ENCODE measurements at regions not wholly inside any gene's neighbourhood (a gene's known extent, or its start where the extent isn't known, plus 50 kb on each side); places are given as distances from the start of the nearest gene placed in this dataset.

- Histone ChIP-seq H3K4me3 (ENCODE audit: low read depth, low read length, poor library complexity, severe bottlenecking) (no peak overlapping the region), H3K36me3 (ENCODE audit: insufficient read depth, low read length) (no peaks in the 10 kb centered on the region), H3K9me3 (ENCODE audit: low read length) (no peaks in the 10 kb centered on the region), H3F3A (ENCODE audit: insufficient read depth, low read length) (no peaks in the 10 kb centered on the region), H3K4me1 (ENCODE audit: insufficient read depth, low read length, severe bottlenecking) (no peaks in the 10 kb centered on the region), H3K9me2 (ENCODE audit: low read depth, low read length) (no peaks in the 10 kb centered on the region), H3K4me2 (ENCODE audit: low read length) (no peak overlapping the region), H4K20me1 (ENCODE audit: insufficient read depth, low read length) (no peaks in the 10 kb centered on the region), H2AFZ (ENCODE audit: low read length) (no peak overlapping the region), H3K27me3 (ENCODE audit: insufficient read depth, low read length) (no peaks in the 10 kb centered on the region), H3K27ac (ENCODE audit: low read depth, low read length, poor library complexity, severe bottlenecking) (no peak overlapping the region), H3K79me2 (ENCODE audit: insufficient read depth, low read length) (no peaks in the 10 kb centered on the region), H3K9ac (ENCODE audit: low read length) (no peak overlapping the region)
- TF ChIP-seq EZH2 (IDR thresholded peaks at IDR 0.05; ENCODE audit: borderline replicate concordance, low read length) (no peak), CTCF (IDR thresholded peaks at IDR 0.05; ENCODE audit: low read length) (no peak)
Measured at GRCh38 chr9:28764532-28764931, 1191.3 kb upstream of the C9orf72 start.

GRCh38 chr9:28770226-28770625 is 1196.9 kb upstream of the C9orf72 start:
- H2AFZ ChIP-seq (ENCODE audit: low read length), result no peak overlapping the region
- no peak overlapping the region for H3K9ac ChIP-seq (ENCODE audit: low read length)
- TF ChIP-seq CTCF (IDR thresholded peaks at IDR 0.05; ENCODE audit: low read length) (no peak), EZH2 (IDR thresholded peaks at IDR 0.05; ENCODE audit: borderline replicate concordance, low read length) (no peak)
- H3K9me3 ChIP-seq (ENCODE audit: low read length), result no peaks in the 10 kb centered on the region
- H3K9me2 ChIP-seq (ENCODE audit: low read depth, low read length), result no peaks in the 10 kb centered on the region
- no peak overlapping the region for H3K27ac ChIP-seq (ENCODE audit: low read depth, low read length, poor library complexity, severe bottlenecking)
- H3K27me3 ChIP-seq (ENCODE audit: insufficient read depth, low read length), result no peaks in the 10 kb centered on the region
- no peak overlapping the region for H3K4me3 ChIP-seq (ENCODE audit: low read depth, low read length, poor library complexity, severe bottlenecking)
- no peaks in the 10 kb centered on the region for H3K79me2 ChIP-seq (ENCODE audit: insufficient read depth, low read length)
- peaks cover 12% of the 10 kb centered on the region for H3K4me1 ChIP-seq (ENCODE audit: insufficient read depth, low read length, severe bottlenecking)
- H3K4me2 ChIP-seq (ENCODE audit: low read length), result no peak overlapping the region
- H3F3A ChIP-seq (ENCODE audit: insufficient read depth, low read length), result no peaks in the 10 kb centered on the region
- H4K20me1 ChIP-seq (ENCODE audit: insufficient read depth, low read length), result no peaks in the 10 kb centered on the region
- H3K36me3 ChIP-seq (ENCODE audit: insufficient read depth, low read length), result no peaks in the 10 kb centered on the region

- H3K4me2 ChIP-seq (ENCODE audit: low read length), result no peak overlapping the region
Measured at GRCh38 chr9:28770827-28771226, 1197.5 kb upstream of the C9orf72 start.

More at GRCh38 chr9:28770827-28771226, 1197.5 kb upstream of the C9orf72 start:
- Histone ChIP-seq H3K36me3 (ENCODE audit: insufficient read depth, low read length) (no peaks in the 10 kb centered on the region), H3K4me1 (ENCODE audit: insufficient read depth, low read length, severe bottlenecking) (peaks cover 12% of the 10 kb centered on the region), H3K9me2 (ENCODE audit: low read depth, low read length) (no peaks in the 10 kb centered on the region), H3K27me3 (ENCODE audit: insufficient read depth, low read length) (no peaks in the 10 kb centered on the region), H3F3A (ENCODE audit: insufficient read depth, low read length) (no peaks in the 10 kb centered on the region), H3K9ac (ENCODE audit: low read length) (no peak overlapping the region), H3K27ac (ENCODE audit: low read depth, low read length, poor library complexity, severe bottlenecking) (no peak overlapping the region), H4K20me1 (ENCODE audit: insufficient read depth, low read length) (no peaks in the 10 kb centered on the region), H3K9me3 (ENCODE audit: low read length) (no peaks in the 10 kb centered on the region), H2AFZ (ENCODE audit: low read length) (no peak overlapping the region), H3K4me3 (ENCODE audit: low read depth, low read length, poor library complexity, severe bottlenecking) (no peak overlapping the region), H3K79me2 (ENCODE audit: insufficient read depth, low read length) (no peaks in the 10 kb centered on the region)
- TF ChIP-seq EZH2 (IDR thresholded peaks at IDR 0.05; ENCODE audit: borderline replicate concordance, low read length) (no peak), CTCF (IDR thresholded peaks at IDR 0.05; ENCODE audit: low read length) (no peak)
